Gastroesophageal sphincter (tissue), 3 donors: ENCODE measurements at regions not wholly inside any gene's neighbourhood (a gene's known extent, or its start where the extent isn't known, plus 50 kb on each side); places are given as distances from the start of the nearest gene placed in this dataset.

Experiments used
- CTCF ChIP-seq, 4 experiments: fragments of 200-600 bp in 2 of 4; fragments of 450-650 bp in 2 of 4; sonication (generic) in 1 of 4; IDR thresholded peaks; one replicate each; pipeline ENCODE4 v1.5.1; 2017 to 2019; ENCODE audit warnings: antibody characterized with exemption in 4 of 4, mild to moderate bottlenecking in 2 of 4, moderate library complexity in 2 of 4
- EP300 ChIP-seq: sonication (generic); formaldehyde crosslinking; IDR thresholded peaks from one replicate; pipeline ENCODE4 v1.6.1; 2017; ENCODE audit warnings: antibody characterized with exemption, mild to moderate bottlenecking

- no peak for TF ChIP-seq EP300
- TF ChIP-seq CTCF (IDR thresholded peaks at IDR 0.05), result no peak
Observed at GRCh38 chr6:8995156-8995555, 559.8 kb upstream of the SLC35B3 start.
